Amniotic epithelial cell (primary cell): ENCODE measurements at regions not wholly inside any gene's neighbourhood (a gene's known extent, or its start where the extent isn't known, plus 50 kb on each side); places are given as distances from the start of the nearest gene placed in this dataset.
A peak's percentile ranks its signal among the peaks of the same experiment; 100 is the strongest.
"Not testable (repeated sequence)": the region's sequence is repeated elsewhere in the genome, so short reads cannot be mapped to it uniquely, and the experiment has no call there.

Experiments used
- DNase-seq: peaks from one replicate; pipeline ENCODE4 v3.0.0-alpha.2; 2010; ENCODE audit warnings: low read depth

DNA sequence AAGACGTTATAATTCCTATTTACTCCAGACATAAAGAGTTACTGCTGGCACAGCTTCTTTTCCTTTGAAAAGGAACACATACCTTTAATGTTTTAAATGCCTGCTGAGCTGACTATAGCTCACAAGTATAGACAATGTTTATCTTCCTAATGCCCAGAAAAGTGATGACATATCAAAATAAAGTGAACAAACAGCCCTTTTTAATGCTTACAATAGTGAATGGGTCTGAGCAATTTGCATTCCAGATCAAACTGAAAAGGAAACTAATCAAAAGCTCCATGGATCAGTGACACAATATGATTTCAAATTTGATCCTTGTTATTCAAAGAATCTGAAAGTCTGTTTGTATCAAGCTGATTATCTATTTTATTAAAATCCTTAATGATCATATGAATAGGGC, 233.6 kb upstream of the SEMA3E start:
- DNase-seq = no peak

DNA sequence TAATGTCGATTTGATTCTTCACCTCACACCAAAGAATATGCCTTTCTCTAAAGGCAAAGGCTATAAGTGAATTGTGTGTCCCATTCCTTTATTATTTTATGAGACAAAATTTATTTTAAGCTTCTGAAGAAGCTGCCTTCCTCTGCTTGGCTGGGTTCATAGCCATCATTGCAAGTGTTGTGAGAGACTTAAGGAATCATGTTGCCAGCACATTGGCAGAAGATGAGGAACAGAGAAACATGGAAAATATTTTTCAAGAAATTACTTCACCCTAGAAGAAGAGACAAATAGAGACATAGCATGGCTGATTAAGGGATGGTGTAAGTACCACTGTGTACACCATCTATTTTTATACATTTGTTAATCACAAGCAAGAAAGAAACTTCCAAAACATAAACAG, 230.1 kb upstream of the SEMA3E start:
- DNase-seq = no peak

DNA sequence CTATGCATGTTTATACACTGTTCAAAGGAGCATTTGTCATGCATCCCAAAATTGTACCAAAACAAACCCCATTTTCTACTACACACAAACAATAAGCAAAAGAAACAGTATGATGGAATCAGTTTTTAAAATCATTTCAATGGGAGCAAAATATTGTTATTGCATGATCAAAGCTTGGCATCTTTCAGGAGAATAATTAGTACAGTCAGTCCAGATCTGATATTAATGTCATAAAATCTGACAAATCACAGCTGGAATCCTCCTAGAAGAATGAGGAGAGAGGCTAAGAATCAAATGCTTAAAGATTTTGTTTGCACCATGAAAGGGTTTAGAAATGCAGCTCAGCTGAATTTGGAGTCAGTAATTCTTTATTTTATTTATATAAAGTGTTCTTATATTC, 229.7 kb upstream of the SEMA3E start:
- no peak for DNase-seq

DNA sequence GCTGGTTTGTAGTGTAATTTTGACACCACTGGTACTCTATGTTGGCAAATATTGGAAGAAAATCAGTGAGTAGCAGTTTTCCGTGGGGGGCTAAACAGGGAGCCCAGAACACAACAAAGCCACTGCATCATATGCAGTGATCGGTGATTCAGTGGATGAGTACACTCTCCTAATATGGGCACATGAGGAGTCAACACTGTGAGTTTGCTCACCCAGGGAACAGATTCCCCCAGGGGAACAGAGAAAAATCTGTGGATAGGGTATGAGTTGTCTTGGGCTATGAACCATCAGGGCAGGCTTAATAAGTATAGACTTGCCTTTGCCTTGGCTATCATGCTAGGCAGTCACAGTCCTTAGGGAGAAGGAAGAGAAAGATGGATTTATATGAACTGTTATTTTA, 227.7 kb upstream of the SEMA3E start:
- DNase-seq = peak; percentile 7

DNA sequence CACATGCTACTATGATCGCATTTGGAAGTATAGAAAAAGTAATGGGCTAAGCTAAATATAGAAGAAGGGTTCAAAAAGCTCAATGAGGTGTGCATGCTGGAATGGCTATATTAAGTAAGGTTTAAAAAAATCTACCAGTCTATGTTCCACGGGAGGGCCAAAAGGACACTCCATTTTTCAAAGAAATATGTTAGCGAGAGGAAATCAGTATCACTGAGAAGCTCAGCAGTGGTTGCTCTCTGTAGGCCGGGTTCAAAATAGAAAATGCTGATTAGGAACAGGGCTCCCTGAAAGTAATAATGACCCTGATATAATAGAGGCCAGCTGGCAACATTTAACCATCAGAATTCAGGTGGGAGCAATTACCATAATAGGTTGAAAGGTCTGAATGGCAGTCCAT, 224.5 kb upstream of the SEMA3E start:
- DNase-seq = no peak

DNA sequence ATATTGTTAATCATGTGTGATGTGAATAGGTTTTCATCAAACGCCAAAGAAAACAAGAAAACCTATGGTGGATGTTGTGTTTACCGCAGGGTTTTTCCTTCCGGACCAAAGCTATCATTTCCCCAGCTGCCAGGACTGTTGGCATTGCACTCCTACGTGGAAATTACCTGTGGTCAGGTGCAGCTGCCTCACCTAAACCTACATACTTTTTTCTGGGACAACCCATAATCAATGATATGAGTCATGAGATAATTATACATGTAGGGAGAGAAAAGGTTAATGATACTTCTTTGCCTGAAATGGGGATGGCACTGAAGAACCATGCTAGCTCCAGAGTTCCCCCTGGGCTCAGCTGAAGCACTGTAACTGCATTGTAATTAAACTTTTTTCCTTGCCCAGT, 223.6 kb upstream of the SEMA3E start:
- no peak for DNase-seq

DNA sequence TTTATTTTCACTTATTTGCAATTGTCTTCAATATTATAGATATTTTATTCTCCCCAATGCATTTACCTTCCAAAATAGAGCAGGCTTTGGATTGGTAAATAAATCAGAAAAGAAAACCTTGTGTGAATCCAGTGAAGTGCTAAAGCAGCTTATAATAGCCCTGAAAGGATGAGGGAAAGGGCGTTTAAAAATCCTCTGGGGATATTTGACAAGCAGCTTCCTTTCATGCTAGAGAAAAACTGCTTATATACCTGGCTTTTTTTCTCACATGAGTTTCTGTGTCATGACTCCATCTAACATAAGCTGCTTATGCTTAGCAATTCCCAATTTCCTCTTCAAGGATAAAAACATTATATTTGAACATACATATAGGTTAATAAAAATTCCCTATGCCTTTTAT, 221.6 kb upstream of the SEMA3E start:
- DNase-seq = no peak

DNA sequence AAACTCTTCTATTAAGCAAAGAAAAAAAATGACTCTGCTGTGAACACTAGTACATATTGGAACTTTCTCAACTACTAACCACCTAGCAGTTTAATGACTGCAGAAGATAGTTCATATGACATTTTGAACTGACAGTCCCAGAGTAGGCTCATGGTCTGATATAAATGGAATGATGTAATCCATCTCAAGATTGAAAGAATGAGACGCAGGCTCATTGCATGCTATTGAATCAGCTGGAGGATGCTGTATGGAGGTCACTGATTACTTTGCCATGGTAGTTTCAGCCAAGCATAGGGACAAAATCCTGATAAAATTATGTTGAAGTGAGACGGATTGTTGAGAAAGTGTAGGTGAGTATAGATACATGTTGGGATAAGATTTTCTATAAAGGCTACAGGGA, 217.6 kb upstream of the SEMA3E start:
- DNase-seq = no peak

DNA sequence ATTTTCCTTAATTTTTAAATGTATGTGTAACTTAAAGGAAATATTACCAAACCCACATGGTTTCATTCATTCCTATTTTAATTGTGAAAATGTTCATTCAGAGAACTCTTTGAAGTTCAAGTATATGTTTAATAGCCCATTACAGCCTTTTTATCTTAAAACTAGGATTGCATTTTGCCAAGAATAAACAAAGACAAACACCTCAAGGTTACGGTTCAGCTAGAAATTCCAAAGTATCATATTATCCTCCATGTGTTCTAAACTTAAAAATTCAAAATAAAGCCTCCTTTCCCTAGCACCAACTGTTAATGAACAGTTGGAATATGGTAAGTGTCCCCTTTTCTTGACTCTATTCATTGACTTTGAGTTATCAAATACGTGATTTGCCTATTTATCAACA, 215.6 kb upstream of the SEMA3E start:
- no peak for DNase-seq

DNA sequence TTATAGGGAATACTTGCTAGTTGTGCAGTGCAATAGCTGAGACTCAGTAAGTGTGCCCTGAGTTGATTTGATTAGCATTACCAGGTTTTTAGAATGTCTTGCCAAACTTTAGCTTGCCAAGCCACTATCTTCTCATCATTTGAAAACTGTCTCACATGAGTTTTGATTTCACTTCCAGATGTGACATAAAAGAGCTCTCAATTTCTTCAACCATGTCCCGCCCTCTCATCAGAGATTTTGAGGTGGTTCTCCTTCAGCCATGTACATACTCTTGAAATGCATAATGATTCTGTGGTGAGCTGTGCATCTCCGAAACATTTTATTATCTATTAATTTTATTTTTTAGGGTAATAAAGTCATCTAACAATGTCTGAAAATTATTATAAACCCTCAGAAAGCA, 215.0 kb upstream of the SEMA3E start:
- no peak for DNase-seq

DNA sequence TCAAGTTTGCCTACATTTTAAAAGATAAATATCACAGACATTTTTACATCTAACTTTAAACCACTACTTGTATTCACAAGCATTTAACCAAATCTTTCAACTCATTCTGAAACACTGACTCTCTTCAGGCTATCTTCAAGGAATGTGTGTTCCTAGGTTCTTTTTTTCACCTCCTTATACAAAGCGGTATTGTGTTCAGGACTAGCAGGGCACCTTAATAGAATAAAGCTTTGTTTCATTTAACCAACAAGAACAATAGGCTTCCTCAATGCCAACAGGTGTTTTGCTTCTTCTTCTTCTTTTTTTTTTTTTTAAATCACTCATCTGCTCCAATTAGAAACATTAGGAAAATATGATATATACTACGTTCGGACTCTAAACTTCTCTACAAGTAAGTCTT, 212.9 kb upstream of the SEMA3E start:
- DNase-seq = no peak

DNA sequence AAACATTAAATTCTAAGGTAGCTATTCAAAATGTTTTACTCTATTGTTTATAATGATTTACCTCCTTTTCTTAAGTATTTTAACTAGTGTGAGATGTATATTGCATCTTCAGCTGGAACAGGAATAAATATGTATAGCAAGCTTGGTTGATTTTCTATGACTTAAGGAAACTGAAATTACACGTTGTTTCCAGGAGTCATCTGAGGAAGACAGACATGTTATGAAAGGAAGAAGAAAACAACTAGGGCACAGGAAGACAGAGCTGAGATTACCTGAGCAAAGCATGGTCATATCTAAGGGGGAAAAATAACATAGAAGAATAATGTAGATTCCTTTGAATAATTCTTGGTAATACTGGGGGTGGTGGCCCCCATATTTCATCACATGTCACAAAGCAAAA, 210.9 kb upstream of the SEMA3E start:
- DNase-seq = no peak

DNA sequence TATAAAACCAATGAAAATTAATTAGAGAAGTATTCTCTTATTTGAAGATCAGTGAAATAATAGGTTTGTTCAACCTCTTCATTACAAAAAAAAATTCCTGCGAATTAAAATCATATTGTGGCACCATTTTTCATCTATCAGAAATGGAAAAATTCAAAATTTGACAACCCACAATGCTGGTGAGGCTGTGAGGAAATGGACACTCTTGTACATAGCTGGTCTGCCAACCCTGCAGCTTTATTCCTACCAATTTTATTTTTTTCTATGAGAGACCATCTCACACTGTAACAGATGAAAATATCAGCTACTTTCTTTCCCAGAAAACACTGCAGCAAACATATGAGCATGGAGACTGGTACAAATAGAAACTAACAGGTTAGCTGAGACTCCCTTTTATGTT, 208.8 kb upstream of the SEMA3E start:
- DNase-seq = no peak

DNA sequence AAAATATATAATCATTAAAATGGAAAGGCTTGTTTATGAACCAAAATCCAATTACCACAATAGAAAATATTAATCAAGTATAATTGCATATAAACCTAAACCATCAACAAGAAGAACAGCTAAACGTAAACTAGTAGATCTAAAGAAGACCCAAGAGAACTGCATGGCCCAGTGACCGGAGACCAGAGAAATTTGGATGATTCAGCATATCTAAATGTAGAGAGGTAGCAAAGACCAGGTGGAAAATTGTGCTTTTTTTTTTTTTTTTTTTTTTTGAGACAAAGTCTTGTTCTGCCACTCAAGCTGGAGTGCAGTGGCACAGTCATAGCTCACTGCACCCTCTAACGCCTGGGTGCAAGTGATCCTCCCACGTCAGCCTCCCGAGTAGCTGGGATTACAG, 207.2 kb upstream of the SEMA3E start:
- no peak for DNase-seq

DNA sequence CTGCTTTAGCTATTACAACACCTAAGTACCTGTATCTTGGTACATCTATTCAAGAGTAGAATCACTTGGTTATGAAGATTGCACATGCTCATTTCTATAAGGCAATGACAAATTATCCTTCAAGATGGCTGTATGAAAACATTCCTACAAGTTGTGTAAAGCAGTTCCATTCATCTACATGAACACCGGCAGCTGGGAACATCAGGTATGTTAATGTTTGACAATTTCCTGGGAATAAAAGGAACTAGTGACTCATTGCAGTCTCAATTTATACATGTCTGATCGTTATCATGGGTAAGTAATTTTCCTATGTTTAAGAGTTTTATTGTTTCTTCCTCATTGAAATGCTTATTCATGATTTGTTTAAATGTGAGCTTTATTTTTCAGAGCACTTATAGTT, 203.2 kb upstream of the SEMA3E start:
- no peak for DNase-seq

DNA sequence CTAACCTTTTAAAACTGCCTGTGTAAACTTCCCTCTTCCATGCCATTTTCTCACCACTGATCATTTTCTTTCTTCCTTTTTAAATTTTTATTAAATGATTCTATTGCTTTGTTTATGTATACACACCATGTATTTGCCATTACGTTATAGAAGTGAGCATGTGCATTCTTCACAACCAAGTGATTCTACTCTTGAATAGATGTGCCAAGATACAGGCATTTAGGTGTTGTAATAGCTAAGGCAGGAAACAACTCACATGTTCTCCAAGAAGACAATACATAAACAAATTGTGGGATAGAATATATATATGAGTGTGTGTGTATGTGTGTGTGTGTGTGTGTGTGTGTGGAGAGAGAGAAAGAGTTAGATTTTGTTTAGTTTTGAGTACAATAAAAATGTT, 202.6 kb upstream of the SEMA3E start:
- no peak for DNase-seq

DNA sequence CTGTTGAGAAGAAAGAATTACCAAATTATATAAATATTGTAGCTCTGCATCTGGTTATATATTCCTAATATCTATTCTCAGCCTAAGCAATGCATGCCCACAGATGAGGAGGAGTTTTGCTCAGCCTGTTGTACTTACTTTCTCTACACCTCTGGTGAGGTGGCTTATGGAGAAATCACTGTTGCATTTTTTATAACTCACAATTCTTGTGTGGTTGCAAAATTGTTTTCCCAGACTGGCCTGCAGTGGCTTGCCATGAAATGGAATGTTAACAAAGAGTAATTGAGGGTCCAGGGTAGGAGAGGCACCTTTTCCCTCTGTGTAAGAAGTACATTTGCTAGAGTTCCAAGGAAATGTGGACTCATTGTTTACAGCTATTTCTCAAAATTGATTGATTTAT, 202.0 kb upstream of the SEMA3E start:
- DNase-seq = no peak

DNA sequence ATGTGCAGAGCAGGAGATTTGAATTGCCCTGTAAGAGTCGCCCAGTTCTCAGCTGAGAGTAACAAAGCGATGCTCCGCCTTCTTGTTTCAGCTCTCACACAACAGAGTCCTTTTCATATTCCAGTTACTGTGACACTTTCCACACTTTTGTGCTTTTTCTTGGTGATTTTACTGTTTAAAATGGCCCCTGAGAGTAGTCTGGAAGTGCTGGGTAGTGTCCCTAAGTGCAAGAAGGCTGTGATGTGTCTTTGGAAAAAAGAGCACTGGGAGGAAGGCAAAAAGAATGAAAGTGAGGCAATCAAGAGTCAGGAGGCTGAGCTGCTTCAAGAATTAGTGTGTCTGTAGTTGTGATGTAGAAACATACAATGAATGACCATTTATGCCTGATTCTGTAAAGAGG, 201.2 kb upstream of the SEMA3E start:
- no peak for DNase-seq

DNA sequence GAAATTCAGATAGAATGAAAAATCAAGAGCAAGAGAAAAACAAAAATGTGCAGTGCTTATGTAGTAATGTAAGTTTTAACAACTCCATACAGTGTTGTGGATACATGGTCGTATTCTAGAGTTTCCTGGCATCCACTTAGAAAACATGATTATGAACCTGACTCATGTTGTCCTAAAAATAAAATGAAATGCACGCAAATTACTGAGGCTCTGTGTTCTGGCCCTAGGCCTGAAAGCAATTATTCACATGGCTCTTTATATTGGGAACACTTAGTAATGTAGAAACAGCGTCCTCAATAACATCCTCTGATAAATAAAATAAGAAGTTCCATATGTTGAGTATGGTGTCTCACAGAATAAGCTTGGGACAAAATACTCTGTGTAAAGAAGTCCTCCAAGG, 200.2 kb upstream of the SEMA3E start:
- DNase-seq = no peak

DNA sequence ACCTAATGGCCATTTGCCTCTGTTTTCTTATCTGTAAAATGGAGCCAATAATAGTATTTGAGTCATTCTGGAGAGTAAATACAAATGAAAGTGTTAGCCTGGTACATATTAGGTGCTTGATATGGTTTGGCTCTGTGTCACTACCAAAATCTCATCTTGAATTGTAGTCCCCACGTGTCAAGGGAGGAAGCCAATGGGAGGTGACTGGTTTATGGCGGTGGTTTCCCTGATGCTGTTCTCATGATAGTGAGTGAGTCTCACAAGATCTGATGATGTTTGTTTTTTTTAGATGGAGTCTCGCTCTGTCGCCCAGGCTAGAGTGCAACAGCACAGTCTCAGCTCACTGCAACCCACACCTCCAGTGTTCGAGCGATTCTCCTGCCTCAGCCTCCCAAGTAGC, 194.0 kb upstream of the SEMA3E start:
- no peak for DNase-seq

DNA sequence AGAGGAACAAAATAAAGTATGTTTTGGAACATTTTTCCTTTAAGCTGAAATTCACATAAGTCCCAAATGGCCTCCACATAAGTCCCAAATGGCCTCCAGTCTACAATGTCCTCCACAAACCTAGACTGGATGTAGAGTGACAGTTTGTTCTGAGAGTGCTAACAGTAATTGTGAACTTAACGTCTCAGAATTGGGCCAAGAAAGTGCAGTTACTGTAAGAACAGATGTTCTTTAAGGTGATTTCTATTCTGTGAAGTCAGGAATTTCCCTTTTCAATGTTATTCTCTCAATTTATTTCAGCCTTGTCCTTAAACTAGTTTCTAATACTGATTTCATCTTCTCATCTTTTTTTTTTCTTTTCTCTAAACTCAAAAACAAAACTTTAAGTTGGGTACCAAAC, 188.7 kb upstream of the SEMA3E start:
- no peak for DNase-seq

DNA sequence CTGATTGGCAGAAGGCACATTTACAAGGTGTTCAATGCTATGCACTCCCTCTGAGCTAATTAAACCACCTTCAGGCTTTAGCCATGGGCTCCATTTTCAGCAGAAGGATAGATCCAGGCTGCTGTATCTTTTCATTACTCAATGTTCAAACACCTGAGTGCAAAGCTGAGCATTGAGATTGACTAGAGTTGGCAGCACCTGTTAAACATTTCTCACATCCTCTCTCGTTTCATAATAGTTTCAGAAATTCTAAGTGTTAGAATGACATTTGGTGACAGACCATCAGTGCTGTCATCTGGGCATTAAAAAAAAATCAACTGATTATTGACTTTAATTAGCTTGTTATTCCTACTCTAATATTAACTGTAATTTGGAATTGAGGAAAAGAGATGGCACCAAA, 187.1 kb upstream of the SEMA3E start:
- no peak for DNase-seq

DNA sequence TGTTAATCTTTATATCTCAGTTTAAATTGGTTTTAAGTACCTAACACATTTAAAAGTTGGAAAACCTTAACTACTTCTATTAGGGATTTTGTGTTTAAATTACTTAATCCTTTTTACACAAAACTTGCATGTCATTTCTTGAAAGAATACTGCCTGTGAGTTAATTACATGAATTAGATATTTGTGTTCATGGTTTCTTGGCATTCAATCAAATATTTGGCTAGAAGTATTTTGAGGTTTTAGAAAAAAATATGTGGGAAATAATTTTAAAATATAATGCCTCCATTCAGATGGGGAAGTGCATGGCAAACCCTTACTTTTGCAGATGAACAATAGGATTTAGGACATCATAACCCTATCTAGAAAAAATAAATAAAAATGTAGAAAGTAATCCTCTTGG, 186.5 kb upstream of the SEMA3E start:
- DNase-seq = peak; percentile 8

DNA sequence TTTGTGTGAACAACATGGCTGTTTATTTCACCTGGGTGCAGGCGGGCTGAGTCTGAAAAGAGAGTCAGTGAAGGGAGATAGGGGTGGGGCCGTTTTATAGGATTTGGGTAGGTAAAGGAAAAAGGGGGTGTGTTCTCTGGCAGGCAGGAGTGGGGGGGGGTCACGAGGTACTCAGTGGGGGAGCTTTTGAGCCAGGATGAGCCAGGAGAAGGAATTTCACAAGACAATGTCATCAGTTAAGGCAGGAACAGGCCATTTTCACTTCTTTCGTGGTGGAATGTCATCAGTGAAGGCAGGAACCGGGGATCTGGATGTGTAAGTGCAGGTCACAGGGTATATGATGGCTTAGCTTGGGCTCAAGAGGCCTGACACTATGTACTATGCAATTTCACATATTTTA, 184.8 kb upstream of the SEMA3E start:
- DNase-seq = not testable (repeated sequence)

DNA sequence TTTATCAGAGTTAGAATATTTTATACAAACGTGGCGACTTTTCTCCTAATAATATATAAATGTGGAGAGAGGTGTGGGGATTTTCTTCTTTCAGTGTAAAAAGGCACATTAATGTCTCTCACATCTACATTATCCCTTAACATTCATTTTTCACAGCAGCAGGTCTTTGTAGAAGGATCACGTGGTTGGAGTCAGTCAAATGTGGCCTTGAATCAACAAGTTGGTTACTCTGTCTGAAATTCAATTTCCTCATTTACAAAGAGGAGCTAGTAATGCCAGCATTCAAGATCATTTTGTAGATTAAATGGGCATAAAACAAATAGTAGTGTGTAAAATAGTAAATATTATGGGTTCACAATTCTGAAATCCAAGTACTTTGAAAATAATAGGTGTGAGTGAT, 183.1 kb upstream of the SEMA3E start:
- DNase-seq = no peak

DNA sequence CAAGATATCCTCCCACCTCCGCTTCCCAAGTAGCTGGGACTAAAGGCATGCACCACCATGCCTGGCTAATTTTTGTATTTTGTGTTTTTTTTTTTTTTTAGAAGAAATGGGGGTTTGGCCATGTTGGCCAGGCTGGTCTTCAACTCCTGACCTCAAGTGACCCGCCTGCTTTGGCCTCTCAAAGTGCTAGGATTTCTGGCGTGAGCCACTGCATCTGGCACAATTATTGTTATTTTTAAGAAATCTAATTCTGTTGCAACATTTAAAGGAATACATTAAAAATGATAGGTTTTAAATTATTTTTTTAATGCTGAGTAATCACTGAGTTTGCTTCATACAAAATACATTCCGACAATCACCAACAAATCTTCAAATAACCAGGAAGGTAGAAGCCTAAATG, 178.1 kb upstream of the SEMA3E start:
- no peak for DNase-seq
